Neural crest cell (in vitro differentiated cells): ENCODE measurements at regions not wholly inside any gene's neighbourhood (a gene's known extent, or its start where the extent isn't known, plus 50 kb on each side); places are given as distances from the start of the nearest gene placed in this dataset.
"Not testable (repeated sequence)": the region's sequence is repeated elsewhere in the genome, so short reads cannot be mapped to it uniquely, and the experiment has no call there.

Experiments used
- DNase-seq: peaks from one replicate; pipeline ENCODE4 v3.0.0; 2021; ENCODE audit warnings: low read depth, mixed read lengths, low spot score
- H3K27ac Mint-ChIP-seq: one replicate; pipeline ENCODE4 v1.8.0; 2021; ENCODE audit warnings: mild to moderate bottlenecking, mixed read lengths; ENCODE audit not compliant: unreplicated experiment
- H3K27me3 Mint-ChIP-seq: 2 replicates; pipeline ENCODE4 v1.8.0; 2021; ENCODE audit warnings: low read depth, mild to moderate bottlenecking, mixed read lengths
- H3K36me3 Mint-ChIP-seq: 2 replicates; pipeline ENCODE4 v1.8.0; 2021; ENCODE audit warnings: low read depth, mild to moderate bottlenecking, mixed read lengths
- H3K4me1 Mint-ChIP-seq: 2 replicates; pipeline ENCODE4 v1.8.0; 2021; ENCODE audit warnings: mixed read lengths
- H3K4me3 Mint-ChIP-seq: one replicate; pipeline ENCODE4 v1.8.0; 2021; ENCODE audit warnings: mild to moderate bottlenecking, mixed read lengths
- H3K9me3 Mint-ChIP-seq: 2 replicates; pipeline ENCODE4 v1.8.0; 2021; ENCODE audit warnings: mixed read lengths
- TF ChIP-seq, protein P1 (sequence below): fragments of 200-600 bp; sonication (generic); conservative IDR thresholded peaks from 2 replicates; pipeline ENCODE4 v1.5.0; 2021; ENCODE audit warnings: antibody characterized with exemption, mild to moderate bottlenecking

DNA sequence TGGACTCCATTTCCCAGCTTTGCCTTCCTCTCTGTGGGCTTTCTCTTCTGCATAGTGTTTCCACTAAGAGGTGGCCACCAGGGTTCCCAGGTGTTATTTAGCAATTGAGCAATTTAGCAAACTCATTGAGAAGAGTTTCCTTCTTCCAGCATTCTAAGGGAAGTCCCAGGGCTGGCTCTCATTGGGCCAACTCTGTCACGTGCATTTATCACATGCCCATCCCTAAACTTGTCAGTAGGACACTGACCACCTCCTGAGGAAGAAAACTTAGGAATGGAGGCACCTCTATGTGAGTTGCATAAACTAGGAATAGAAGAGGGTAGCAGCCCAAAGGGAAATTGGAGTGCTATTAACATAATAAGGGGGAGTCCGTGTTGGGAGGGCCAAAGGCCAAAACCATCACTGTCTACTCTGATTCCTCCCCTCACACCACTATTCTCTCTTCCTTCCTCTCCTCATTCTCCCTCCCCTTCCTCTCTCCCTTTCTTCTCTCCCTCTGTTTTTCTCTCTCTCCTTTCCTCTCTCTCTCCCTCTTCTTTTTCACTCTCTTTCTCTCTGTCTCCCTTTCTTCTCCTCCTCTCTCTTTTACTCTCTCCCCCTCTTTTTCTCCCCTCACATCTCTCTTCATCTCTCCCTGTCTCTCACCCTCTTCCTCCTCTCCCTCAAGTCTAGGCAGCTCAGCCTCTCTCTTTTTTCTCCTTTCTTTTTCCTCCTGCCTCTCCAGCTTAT, 213.4 kb downstream of the PALM2AKAP2 start:
- TF ChIP-seq, protein P1, sequence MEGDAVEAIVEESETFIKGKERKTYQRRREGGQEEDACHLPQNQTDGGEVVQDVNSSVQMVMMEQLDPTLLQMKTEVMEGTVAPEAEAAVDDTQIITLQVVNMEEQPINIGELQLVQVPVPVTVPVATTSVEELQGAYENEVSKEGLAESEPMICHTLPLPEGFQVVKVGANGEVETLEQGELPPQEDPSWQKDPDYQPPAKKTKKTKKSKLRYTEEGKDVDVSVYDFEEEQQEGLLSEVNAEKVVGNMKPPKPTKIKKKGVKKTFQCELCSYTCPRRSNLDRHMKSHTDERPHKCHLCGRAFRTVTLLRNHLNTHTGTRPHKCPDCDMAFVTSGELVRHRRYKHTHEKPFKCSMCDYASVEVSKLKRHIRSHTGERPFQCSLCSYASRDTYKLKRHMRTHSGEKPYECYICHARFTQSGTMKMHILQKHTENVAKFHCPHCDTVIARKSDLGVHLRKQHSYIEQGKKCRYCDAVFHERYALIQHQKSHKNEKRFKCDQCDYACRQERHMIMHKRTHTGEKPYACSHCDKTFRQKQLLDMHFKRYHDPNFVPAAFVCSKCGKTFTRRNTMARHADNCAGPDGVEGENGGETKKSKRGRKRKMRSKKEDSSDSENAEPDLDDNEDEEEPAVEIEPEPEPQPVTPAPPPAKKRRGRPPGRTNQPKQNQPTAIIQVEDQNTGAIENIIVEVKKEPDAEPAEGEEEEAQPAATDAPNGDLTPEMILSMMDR = no peak
- no peak overlapping the region for H3K4me3 Mint-ChIP-seq
- H3K27ac Mint-ChIP-seq = no peak overlapping the region
- peaks cover 5% of the 10 kb centered on the region for H3K36me3 Mint-ChIP-seq
- no peak for DNase-seq
- H3K27me3 Mint-ChIP-seq = no peaks in the 10 kb centered on the region
- H3K9me3 Mint-ChIP-seq = peaks cover 16% of the 10 kb centered on the region
- H3K4me1 Mint-ChIP-seq = peaks cover 4% of the 10 kb centered on the region

DNA sequence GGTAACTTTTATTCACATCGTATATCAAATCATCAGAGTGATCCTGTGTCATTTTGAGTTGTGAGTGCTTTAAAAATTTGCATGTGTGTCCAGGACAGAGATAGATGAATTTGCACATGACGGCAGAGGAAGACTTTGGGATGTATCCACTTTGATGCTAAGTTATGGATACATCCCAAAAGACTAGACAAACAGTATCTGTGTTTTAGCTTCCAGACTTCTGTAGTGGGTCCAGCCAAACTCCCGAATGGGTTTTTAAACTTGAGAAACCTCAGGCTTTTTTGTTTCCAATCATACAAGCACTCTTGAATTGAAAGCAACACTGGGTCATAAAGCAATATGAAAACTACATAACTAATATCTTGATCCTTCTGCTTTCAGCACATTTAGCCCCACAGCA, 213.8 kb downstream of the C9orf152 start:
- Mint-ChIP-seq H3K4me3 (no peak overlapping the region), H3K27me3 (no peaks in the 10 kb centered on the region), H3K4me1 (peaks cover 4% of the 10 kb centered on the region), H3K9me3 (peaks cover 14% of the 10 kb centered on the region), H3K27ac (no peak overlapping the region), H3K36me3 (peaks cover 5% of the 10 kb centered on the region)
- TF ChIP-seq, protein P1 = no peak
- DNase-seq = no peak

DNA sequence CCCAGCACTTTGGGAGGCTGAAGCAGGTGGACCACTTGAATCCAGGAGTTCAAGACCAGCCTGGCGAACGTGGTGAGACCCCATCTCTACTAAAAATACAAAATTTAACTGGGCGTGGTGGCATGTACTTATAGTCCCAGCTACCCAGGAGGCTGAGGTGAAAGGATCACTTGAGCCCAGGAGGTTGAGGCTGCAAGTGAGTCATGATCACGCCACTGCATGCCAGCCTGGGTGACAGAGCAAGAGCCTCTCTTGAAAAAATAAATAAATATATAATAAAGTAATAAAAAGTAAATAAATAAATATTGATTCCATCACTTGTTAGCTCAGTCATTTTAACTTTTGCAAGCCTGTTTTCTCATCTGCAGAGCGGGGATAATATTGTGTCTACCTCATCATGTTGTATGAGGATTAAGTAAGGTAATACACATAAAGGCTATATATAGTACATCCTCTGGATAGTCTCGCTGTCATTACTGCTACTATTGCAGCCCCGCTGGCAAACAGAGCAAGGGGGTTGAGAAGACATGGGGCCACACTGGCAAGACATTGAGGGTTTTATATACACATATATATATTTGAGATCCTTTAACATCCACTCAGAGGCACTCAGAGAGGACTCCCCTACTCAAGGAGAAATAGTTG, 210.9 kb downstream of the C9orf152 start:
- peaks cover 4% of the 10 kb centered on the region for H3K4me1 Mint-ChIP-seq
- H3K36me3 Mint-ChIP-seq = peaks cover 9% of the 10 kb centered on the region
- no peak overlapping the region for H3K4me3 Mint-ChIP-seq
- no peak for DNase-seq
- H3K9me3 Mint-ChIP-seq = peaks cover 10% of the 10 kb centered on the region
- no peaks in the 10 kb centered on the region for H3K27me3 Mint-ChIP-seq
- TF ChIP-seq, protein P1 = no peak
- no peak overlapping the region for H3K27ac Mint-ChIP-seq

DNA sequence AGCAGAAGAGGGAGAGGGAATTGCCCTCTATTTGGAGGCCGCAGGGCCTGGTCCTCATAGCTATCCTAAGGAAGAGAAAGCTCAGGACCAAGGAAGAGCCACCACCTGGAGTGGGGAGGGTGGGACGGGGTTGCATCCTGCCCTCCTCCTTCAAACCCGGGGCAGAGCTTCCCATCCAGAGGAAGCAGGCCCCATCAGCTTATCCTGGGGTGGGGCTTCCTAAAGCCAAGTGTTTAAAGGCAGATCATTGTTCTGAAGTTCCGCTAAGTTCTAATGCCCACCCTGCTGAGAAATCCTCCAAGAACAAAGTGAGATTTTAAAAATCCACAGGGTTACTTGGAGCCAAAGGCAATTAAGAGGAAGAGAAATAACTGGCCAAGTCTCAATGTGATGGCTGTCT, 210.3 kb downstream of the C9orf152 start:
- DNase-seq = no peak
- Mint-ChIP-seq H3K9me3 (peaks cover 9% of the 10 kb centered on the region), H3K36me3 (peaks cover 10% of the 10 kb centered on the region), H3K27ac (peak overlapping the region; percentile 36), H3K4me1 (peaks cover 4% of the 10 kb centered on the region), H3K27me3 (no peaks in the 10 kb centered on the region), H3K4me3 (no peak overlapping the region)
- TF ChIP-seq, protein P1 = no peak

DNA sequence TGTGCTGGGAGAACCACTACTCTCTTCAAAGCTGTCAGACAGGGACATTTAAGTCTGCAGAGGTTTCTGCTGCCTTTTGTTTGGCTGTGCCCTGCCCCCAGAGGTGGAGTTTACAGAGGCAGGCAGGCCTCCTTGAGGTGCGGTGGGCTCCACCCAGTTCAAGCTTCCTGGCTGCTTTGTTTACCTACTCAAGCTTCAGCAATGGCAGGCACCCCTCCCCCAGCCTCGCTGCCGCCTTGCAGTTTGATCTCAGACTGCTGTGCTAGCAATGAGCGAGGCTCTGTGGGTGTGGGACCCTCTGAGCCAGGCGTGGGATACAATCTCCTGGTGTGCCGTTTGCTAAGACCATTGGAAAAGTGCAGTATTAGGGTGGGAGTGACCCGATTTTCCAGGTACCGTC, 202.4 kb downstream of the C9orf152 start:
- not testable (repeated sequence) for H3K27me3 Mint-ChIP-seq, H3K4me1 Mint-ChIP-seq, H3K4me3 Mint-ChIP-seq, DNase-seq, H3K27ac Mint-ChIP-seq
- peaks cover 16% of the 10 kb centered on the region for H3K9me3 Mint-ChIP-seq
- peaks cover 27% of the 10 kb centered on the region for H3K36me3 Mint-ChIP-seq

DNA sequence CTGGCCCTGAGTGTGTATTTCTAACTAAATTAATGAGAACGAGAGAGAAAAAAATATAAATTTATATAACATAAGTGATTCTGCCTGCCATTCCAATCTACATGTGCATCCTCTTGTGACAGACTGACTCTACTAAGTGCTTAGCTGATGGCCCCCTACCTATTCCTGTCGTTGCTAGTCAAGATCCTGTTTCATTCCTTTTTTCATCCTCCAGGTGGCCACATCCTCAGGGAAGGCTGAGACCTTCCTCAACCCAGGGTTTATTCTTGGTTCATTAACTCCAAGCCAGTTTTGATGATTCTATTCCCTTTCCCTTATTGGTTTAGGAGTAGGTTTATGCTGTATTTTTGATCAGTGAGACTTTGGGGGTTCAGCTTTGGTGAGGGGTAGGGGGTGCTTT, 201.3 kb downstream of the C9orf152 start:
- DNase-seq = no peak
- H3K9me3 Mint-ChIP-seq = peaks cover 16% of the 10 kb centered on the region
- no peak overlapping the region for H3K27ac Mint-ChIP-seq
- H3K4me1 Mint-ChIP-seq = no peaks in the 10 kb centered on the region
- no peaks in the 10 kb centered on the region for H3K27me3 Mint-ChIP-seq
- no peak overlapping the region for H3K4me3 Mint-ChIP-seq
- TF ChIP-seq, protein P1 = no peak
- peaks cover 22% of the 10 kb centered on the region for H3K36me3 Mint-ChIP-seq
